AG09309 (cell line): ENCODE measurements at regions not wholly inside any gene's neighbourhood (a gene's known extent, or its start where the extent isn't known, plus 50 kb on each side); places are given as distances from the start of the nearest gene placed in this dataset.
"Not testable (repeated sequence)": the region's sequence is repeated elsewhere in the genome, so short reads cannot be mapped to it uniquely, and the experiment has no call there.

ENCODE experiments used
- DNase-seq: peaks from one replicate; pipeline ENCODE4 v3.0.0-alpha.2; 2010; ENCODE audit warnings: low read depth
- H3K4me3 ChIP-seq: 2 replicates; pipeline ENCODE4 v1.5.1; 2011; ENCODE audit warnings: mild to moderate bottlenecking, low read depth, low read length, moderate library complexity; ENCODE audit not compliant: control insufficient read depth
- TF ChIP-seq, protein P1 (sequence below): IDR thresholded peaks from 2 replicates; pipeline ENCODE4 v1.5.1; 2011; ENCODE audit warnings: mild to moderate bottlenecking, low read depth, low read length, inconsistent platforms; ENCODE audit not compliant: insufficient read depth, control insufficient read depth; ENCODE audit errors: missing control alignments

- TF ChIP-seq, protein P1, sequence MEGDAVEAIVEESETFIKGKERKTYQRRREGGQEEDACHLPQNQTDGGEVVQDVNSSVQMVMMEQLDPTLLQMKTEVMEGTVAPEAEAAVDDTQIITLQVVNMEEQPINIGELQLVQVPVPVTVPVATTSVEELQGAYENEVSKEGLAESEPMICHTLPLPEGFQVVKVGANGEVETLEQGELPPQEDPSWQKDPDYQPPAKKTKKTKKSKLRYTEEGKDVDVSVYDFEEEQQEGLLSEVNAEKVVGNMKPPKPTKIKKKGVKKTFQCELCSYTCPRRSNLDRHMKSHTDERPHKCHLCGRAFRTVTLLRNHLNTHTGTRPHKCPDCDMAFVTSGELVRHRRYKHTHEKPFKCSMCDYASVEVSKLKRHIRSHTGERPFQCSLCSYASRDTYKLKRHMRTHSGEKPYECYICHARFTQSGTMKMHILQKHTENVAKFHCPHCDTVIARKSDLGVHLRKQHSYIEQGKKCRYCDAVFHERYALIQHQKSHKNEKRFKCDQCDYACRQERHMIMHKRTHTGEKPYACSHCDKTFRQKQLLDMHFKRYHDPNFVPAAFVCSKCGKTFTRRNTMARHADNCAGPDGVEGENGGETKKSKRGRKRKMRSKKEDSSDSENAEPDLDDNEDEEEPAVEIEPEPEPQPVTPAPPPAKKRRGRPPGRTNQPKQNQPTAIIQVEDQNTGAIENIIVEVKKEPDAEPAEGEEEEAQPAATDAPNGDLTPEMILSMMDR = no peak
- H3K4me3 ChIP-seq = no peak overlapping the region
- DNase-seq = no peak
These were observed 193.5 kb upstream of the SAMSN1 start for GRCh38 chr21:14739590-14739989.

- H3K4me3 ChIP-seq, DNase-seq: not testable (repeated sequence)
These were observed 192.5 kb upstream of the SAMSN1 start for GRCh38 chr21:14738576-14738975.

DNA sequence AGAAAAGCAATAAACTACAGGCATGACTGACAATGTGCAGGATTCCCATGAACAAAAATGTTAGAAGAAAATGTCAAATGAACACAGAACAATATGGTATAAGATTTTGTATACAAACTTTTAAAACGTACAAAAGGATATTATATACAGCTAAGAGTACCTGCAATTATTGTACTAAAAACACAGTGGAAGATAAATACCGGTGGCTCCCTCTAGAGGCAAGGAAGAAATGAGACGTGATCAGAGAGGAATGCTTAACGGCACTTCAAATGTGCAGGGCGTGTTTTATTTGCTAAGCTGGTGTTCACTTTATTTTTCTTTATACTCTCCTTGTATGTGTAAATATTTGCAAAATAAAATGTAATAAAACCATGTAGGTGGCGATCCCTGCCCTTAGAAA is 191.8 kb upstream of the SAMSN1 start:
- DNase-seq = no peak
- TF ChIP-seq, protein P1 = no peak

DNA sequence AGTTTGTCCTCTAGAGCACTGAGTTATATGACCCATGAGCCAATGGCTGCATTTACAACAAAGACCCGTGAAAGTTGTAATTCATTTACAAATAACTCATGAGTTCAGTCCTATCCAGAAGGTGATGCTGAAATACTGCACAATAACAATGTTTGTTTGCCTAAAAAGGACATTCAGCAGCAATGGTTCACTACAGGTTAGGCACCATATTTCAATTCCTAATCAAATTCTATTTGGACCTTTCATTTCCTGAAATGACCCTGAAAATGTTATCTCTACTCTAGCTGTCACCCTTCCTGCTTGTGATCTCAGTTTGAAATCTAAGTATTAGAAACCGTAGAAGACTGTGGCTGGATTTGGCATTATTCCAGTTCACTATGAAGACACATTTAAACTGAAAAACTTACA is 191.2 kb upstream of the SAMSN1 start:
- no peak for DNase-seq
- TF ChIP-seq, protein P1 = no peak
- no peak overlapping the region for H3K4me3 ChIP-seq

More for the DNA sequence above, 191.8 kb upstream of the SAMSN1 start:
- H3K4me3 ChIP-seq = no peak overlapping the region

DNA sequence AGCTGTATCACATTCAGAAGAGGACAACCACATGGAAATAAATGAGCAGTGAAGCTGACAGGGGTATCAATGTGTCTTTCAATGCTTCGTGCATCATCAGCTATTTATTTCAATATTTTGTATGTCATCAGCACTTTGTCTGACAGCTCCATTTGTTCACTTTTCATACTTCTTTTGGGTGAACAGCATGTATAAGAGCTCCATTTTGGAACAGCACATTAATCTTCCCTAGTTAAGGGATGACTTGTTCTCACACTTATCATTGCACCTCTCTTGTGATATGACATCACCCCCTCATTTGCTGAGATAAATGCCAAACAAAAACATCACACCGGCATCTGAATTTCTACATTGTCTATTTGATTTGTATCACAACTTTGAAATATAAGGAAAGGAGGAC is 190.6 kb upstream of the SAMSN1 start:
- TF ChIP-seq, protein P1 = no peak
- no peak for DNase-seq
- H3K4me3 ChIP-seq = no peak overlapping the region

DNA sequence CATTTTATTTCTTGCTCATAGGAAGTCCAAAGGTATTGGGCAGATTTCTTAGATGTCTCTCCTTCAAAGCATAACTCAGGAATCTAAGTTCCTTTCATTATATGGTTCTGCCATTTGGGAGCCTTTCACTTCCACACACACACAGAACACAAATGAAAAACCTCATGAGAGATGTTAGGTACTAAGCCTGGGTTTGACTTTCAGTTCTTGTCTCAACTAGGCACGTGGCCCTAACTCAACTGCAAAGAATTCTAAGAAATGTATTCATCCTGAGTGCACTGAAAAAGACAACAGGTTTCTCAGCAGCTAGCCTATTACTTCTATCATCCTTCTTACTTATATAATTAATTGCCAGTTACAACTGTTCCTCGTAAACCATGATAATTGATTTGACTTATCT is 190.0 kb upstream of the SAMSN1 start:
- TF ChIP-seq, protein P1 = no peak
- H3K4me3 ChIP-seq = no peak overlapping the region
- no peak for DNase-seq

DNA sequence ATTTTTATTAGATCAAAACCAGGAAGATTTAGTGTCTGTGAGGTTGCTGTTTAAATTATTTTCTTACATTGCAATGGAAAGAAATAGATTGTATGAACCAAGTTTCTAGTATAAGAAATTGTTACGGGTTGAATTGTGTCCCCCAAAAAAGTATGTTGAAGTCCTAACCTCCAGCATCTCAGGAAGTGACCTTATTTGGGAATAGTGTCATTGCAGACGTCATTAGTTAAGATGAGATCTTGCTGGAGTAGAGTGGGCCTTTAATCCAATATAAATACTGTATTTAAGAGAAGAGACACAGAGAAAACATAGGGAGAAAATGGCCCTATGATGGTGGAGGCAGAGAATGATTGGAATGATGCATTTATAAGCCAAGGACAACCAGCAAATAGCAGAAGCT is 188.7 kb upstream of the SAMSN1 start:
- H3K4me3 ChIP-seq = no peak overlapping the region
- DNase-seq = no peak
- TF ChIP-seq, protein P1 = no peak

DNA sequence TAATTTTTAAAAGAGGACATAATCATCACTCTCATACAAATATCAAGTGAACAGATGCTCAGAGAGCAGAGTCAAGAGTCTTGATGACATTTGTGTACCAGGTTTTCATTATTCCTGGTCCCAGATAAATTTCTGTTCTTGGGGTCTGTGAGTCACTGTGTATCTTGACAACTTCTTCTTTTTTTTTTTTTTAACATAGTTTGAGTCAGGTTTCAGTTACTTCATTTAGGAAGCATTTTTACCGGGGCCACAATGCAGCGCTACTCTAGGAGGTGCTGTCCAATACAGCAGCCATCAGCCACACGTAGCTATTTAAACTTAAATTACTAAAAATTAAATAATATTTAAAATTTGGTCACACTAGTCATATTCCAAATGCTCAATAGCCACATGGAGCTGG is 188.1 kb upstream of the SAMSN1 start:
- TF ChIP-seq, protein P1 = no peak
- DNase-seq = no peak
- H3K4me3 ChIP-seq = no peak overlapping the region
